GM12878 (cell line): ENCODE measurements at regions not wholly inside any gene's neighbourhood (a gene's known extent, or its start where the extent isn't known, plus 50 kb on each side); places are given as distances from the start of the nearest gene placed in this dataset.

Experiments used
- ATAC-seq: fragments of 200-7000 bp; cut with Tn5 transposase; 3 replicates; pipeline ENCODE4 v1.9.1; 2020; ENCODE audit warnings: mild to moderate bottlenecking, moderate library complexity
- BruUV-seq: library from RNA; stranded (reverse); fragments of 400-500 nt; replicated peaks from 2 replicates; lab custom pipeline; 2021; lab: Mats Ljungman, UMichigan
- CTCF ChIA-PET: fragments of 300-600 bp; sonication (Branson Sonifier 250); formaldehyde crosslinking; extraction: SDS; loops from one replicate; lab custom pipeline; 2021; ENCODE audit warnings: inconsistent platforms; lab: Yijun Ruan, JAX
- POLR2A ChIA-PET: fragments of 350-600 bp; formaldehyde crosslinking; extraction: SDS; loops from one replicate; lab custom pipeline; 2021; ENCODE audit warnings: inconsistent platforms; lab: Charles Lee
- RAD21 ChIA-PET: fragments of 300-600 bp; sonication (Branson Sonifier 250); formaldehyde crosslinking; loops from one replicate; lab custom pipeline; 2023; ENCODE audit warnings: antibody characterized with exemption; ENCODE audit not compliant: unreplicated experiment; lab: Charles Lee
- SMC1A ChIA-PET: fragments of 300-600 bp; sonication (Branson Sonifier 250); formaldehyde crosslinking; loops from one replicate; lab custom pipeline; 2023; ENCODE audit not compliant: unreplicated experiment, uncharacterized antibody; lab: Charles Lee
- DNase-seq: peaks from one replicate; pipeline ENCODE4 v3.0.0-alpha.2; 2011; ENCODE audit warnings: low read depth, low spot score
- FAIRE-seq: peaks from 3 replicates; lab custom pipeline; 2011; peaks lifted over from hg19 to GRCh38; lab: Jason Lieb, UNC
- H2AFZ ChIP-seq: 2 replicates; pipeline ENCODE4 v1.6.0; 2011; ENCODE audit warnings: low read depth, low read length, control low read depth; ENCODE audit not compliant: control insufficient read depth
- H3K27ac ChIP-seq: 2 replicates; pipeline ENCODE4 v1.5.1; 2011; ENCODE audit warnings: control low read depth; ENCODE audit not compliant: control insufficient read depth, insufficient read depth
- H3K27me3 ChIP-seq, 2 experiments: replicated peaks in 1 of 2; 2 replicates each; pipeline versions ENCODE4 v1.6.0 to v1.6.1; 2011; ENCODE audit warnings: low read length in 1 of 2; ENCODE audit not compliant: control insufficient read depth in 2 of 2, insufficient read depth in 2 of 2
- H3K36me3 ChIP-seq, 2 experiments: 2 replicates each; pipeline ENCODE4 v1.5.1; 2011; ENCODE audit warnings: low read length in 1 of 2; ENCODE audit not compliant: control insufficient read depth in 2 of 2, insufficient read depth in 2 of 2
- H3K4me1 ChIP-seq: 2 replicates; pipeline ENCODE4 v1.6.1; 2011; ENCODE audit warnings: mild to moderate bottlenecking, low read length, moderate library complexity, mixed read lengths; ENCODE audit not compliant: control insufficient read depth, insufficient read depth
- H3K4me2 ChIP-seq: 2 replicates; pipeline ENCODE4 v1.6.0; 2011; ENCODE audit warnings: control low read depth; ENCODE audit not compliant: control insufficient read depth, insufficient read depth
- H3K4me3 ChIP-seq: fragments of 200-600 bp; sonication (generic); 2 replicates; pipeline ENCODE4 v1.5.1; 2016
- H3K79me2 ChIP-seq: 2 replicates; pipeline ENCODE4 v1.6.0; 2011; ENCODE audit warnings: low read length; ENCODE audit not compliant: control insufficient read depth, insufficient read depth
- H3K9ac ChIP-seq: 2 replicates; pipeline ENCODE4 v1.8.0; 2011; ENCODE audit warnings: low read length, control low read depth, mixed read lengths; ENCODE audit not compliant: control insufficient read depth, insufficient read depth
- H3K9me3 ChIP-seq: replicated peaks from 3 replicates; pipeline ENCODE4 v1.5.1; 2011; ENCODE audit warnings: mild to moderate bottlenecking, low read length; ENCODE audit not compliant: control insufficient read depth, insufficient read depth
- H4K20me1 ChIP-seq: 2 replicates; pipeline ENCODE4 v1.6.0; 2011; ENCODE audit not compliant: control insufficient read depth, insufficient read depth
- CHD2 ChIP-seq: IDR thresholded peaks from 2 replicates; pipeline ENCODE4 v1.6.1; 2011; ENCODE audit warnings: low read depth, low read length, improper control_type of control experiment, borderline replicate concordance
- E2F8 ChIP-seq: fragments of 450-650 bp; IDR thresholded peaks from 2 replicates; pipeline ENCODE4 v1.6.1; 2018; ENCODE audit warnings: mild to moderate bottlenecking, low read depth, moderate library complexity; ENCODE audit not compliant: partially characterized antibody
- HSF1 ChIP-seq: fragments of 150-350 bp; IDR thresholded peaks from 2 replicates; pipeline ENCODE4 v1.6.1; 2014; ENCODE audit warnings: mild to moderate bottlenecking, low read depth, low read length
- IKZF1 ChIP-seq: fragments of 450-650 bp; conservative IDR thresholded peaks from 2 replicates; pipeline ENCODE4 v1.6.1; 2017; ENCODE audit warnings: antibody characterized with exemption, mild to moderate bottlenecking
- LARP7 ChIP-seq: fragments of 450-650 bp; IDR thresholded peaks from 2 replicates; pipeline ENCODE4 v1.6.1; 2017; ENCODE audit warnings: mild to moderate bottlenecking
- TARDBP ChIP-seq: IDR thresholded peaks from 2 replicates; pipeline ENCODE4 v1.6.1; 2016; ENCODE audit warnings: borderline replicate concordance
- TCF12 ChIP-seq: IDR thresholded peaks from 2 replicates; pipeline ENCODE4 v1.6.1; 2011; ENCODE audit warnings: low read depth, mild to moderate bottlenecking, low read length
- WGBS: methylation state at CpG from one replicate; pipeline ENCODE4 v1.1.6; 2016; ENCODE audit warnings: low lambda C conversion rate; ENCODE audit not compliant: insufficient replicate concordance, insufficient coverage; ENCODE audit errors: missing lambda C conversion rate; 5-methylcytosine and 5-hydroxymethylcytosine counted together
- in situ Hi-C: fragments of 300-500 bp; cut with MboI; formaldehyde crosslinking; loops from 9 replicates; pipeline ENCODE4 v1.14.3; 2018; ENCODE audit warnings: mixed read lengths
- intact Hi-C: fragments of 100-400 bp; cut with micrococcal nuclease; formaldehyde crosslinking; loops from one replicate; pipeline ENCODE4 v1.14.2; 2022; ENCODE audit not compliant: unreplicated experiment
- TF ChIP-seq, protein P1 (sequence below): IDR thresholded peaks from 2 replicates; pipeline ENCODE4 v1.6.1; 2012; ENCODE audit warnings: low read depth, low read length, improper control_type of control experiment

DNA sequence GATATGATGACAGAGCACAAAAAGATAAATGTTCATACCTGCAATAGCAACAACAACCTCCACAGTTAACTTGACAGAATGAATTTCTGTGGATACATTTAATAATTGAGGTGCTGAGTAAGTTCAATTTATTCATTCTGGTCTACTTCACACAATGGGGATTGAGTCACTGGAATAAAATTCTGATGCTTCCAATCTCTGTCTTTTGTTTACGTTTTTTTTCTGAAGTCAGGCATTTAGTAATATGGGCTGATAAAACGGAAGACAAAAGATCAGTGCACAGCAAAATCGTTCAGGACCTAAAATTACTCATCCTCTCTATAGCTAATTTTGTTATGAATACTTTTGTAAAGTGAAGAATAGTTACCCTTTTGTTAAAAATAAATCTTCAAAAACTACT lies 565.9 kb upstream of the CCDC54 start (continued):
- TF ChIP-seq HSF1: no peak

DNA sequence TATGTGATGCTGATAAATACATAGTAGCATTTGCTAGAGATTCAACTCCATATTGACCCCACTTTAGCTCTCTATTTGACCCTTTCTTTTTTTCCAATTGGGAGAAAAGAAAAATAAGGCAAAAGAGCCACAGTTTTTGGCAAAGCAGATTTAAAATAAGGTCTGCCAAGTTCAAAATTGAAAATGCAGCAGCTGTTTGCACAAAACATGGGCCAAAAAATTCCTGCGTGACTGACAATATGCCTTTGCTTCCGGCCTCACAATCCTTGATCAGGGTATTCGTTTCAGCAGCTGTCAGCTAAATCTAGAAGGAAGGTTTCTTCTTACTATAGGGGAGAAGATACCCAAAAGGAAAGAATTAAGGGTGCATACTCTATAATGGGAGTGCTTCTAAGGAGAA lies 563.5 kb upstream of the CCDC54 start:
- no peaks in the 10 kb centered on the region for H3K4me1 ChIP-seq

GRCh38 chr3:106814231-106814630 lies 563.0 kb upstream of the CCDC54 start:
- Histone ChIP-seq H3K36me3 (no peaks in the 10 kb centered on the region), H3K27me3 (no peaks in the 10 kb centered on the region), H3K79me2 (no peaks in the 10 kb centered on the region), H3K4me2 (no peak overlapping the region), H3K27ac (no peak overlapping the region), H3K9me3 (no peaks in the 10 kb centered on the region), H2AFZ (no peak overlapping the region), H4K20me1 (no peaks in the 10 kb centered on the region)
- POLR2A ChIA-PET: no interaction called here
- CTCF ChIA-PET: no interaction called here
- RAD21 ChIA-PET: no interaction called here
- SMC1A ChIA-PET: no interaction called here
- WGBS: 63% methylated on average over 1 of the region's 1 CpG
- BruUV-seq: no TSS peak
- DNase-seq: no peak
- TF ChIP-seq, protein P1, sequence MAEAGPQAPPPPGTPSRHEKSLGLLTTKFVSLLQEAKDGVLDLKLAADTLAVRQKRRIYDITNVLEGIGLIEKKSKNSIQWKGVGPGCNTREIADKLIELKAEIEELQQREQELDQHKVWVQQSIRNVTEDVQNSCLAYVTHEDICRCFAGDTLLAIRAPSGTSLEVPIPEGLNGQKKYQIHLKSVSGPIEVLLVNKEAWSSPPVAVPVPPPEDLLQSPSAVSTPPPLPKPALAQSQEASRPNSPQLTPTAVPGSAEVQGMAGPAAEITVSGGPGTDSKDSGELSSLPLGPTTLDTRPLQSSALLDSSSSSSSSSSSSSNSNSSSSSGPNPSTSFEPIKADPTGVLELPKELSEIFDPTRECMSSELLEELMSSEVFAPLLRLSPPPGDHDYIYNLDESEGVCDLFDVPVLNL: no peak
- no peak for TF ChIP-seq IKZF1
- TF ChIP-seq CHD2: no peak
- TF ChIP-seq E2F8: no peak
- TF ChIP-seq, all 136 proteins: peak for 0
- Histone ChIP-seq H3K4me1 (no peaks in the 10 kb centered on the region), H3K9ac (no peak overlapping the region), H3K4me3 (no peak overlapping the region)
- no peak for ATAC-seq
- in situ Hi-C loops (no loop called here), intact Hi-C loops (no loop called here)
- no peak for FAIRE-seq

More for the DNA sequence above, 563.5 kb upstream of the CCDC54 start:
- no peaks in the 10 kb centered on the region for H4K20me1 ChIP-seq
- H3K4me3 ChIP-seq: no peak overlapping the region
- no peak overlapping the region for H3K9ac ChIP-seq
- H3K79me2 ChIP-seq: no peaks in the 10 kb centered on the region
- in situ Hi-C loops: no loop called here
- no peak overlapping the region for H3K27ac ChIP-seq
- H3K36me3 ChIP-seq: no peaks in the 10 kb centered on the region
- H2AFZ ChIP-seq: no peak overlapping the region
- CTCF ChIA-PET: no interaction called here
- RAD21 ChIA-PET: no interaction called here
- SMC1A ChIA-PET: no interaction called here
- no peak for FAIRE-seq
- no peak overlapping the region for H3K4me2 ChIP-seq
- 3% methylated on average over 3 of the region's 3 CpGs for WGBS
- no peaks in the 10 kb centered on the region for H3K27me3 ChIP-seq
- ATAC-seq: no peak
- no peak for TF ChIP-seq LARP7
- TF ChIP-seq IKZF1: no peak
- TF ChIP-seq TCF12: no peak
- TF ChIP-seq TARDBP: no peak
- intact Hi-C loops: no loop called here
- DNase-seq: no peak
- no TSS peak for BruUV-seq
- POLR2A ChIA-PET: no interaction called here
- no peaks in the 10 kb centered on the region for H3K9me3 ChIP-seq
